ENCODE measurements at regions not wholly inside any gene's neighbourhood (a gene's known extent, or its start where the extent isn't known, plus 50 kb on each side); places are given as distances from the start of the nearest gene placed in this dataset.

GRCh38 chr9:26539867-26540493 lies 352.6 kb downstream of the CAAP1 start:
- ATAC-seq (no peak), DNase-seq (no peak)
- Mint-ChIP-seq H3K9me3 (peaks cover 9% of the 10 kb centered on the region), H3K27me3 (no peaks in the 10 kb centered on the region), H3K4me1 (no peaks in the 10 kb centered on the region), H3K27ac (no peak overlapping the region), H3K36me3 (ENCODE audit: low read depth) (no peaks in the 10 kb centered on the region), H3K4me3 (no peak overlapping the region)

GRCh38 chr9:26537211-26537610 lies 355.4 kb downstream of the CAAP1 start:
- Mint-ChIP-seq H3K27ac (no peak overlapping the region), H3K4me3 (no peak overlapping the region), H3K9me3 (peaks cover 6% of the 10 kb centered on the region), H3K4me1 (no peaks in the 10 kb centered on the region), H3K36me3 (ENCODE audit: low read depth) (no peaks in the 10 kb centered on the region), H3K27me3 (no peaks in the 10 kb centered on the region)
- DNase-seq (no peak), ATAC-seq (no peak)

GRCh38 chr9:26535151-26535550 lies 357.5 kb downstream of the CAAP1 start:
- Mint-ChIP-seq H3K9me3 (no peaks in the 10 kb centered on the region), H3K4me3 (no peak overlapping the region), H3K27ac (no peak overlapping the region), H3K27me3 (no peaks in the 10 kb centered on the region), H3K36me3 (ENCODE audit: low read depth) (no peaks in the 10 kb centered on the region), H3K4me1 (no peaks in the 10 kb centered on the region)
- DNase-seq (no peak), ATAC-seq (no peak)

GRCh38 chr9:26530841-26531240 lies 361.8 kb downstream of the CAAP1 start:
- Mint-ChIP-seq H3K27ac (no peak overlapping the region), H3K4me3 (no peak overlapping the region), H3K36me3 (ENCODE audit: low read depth) (no peaks in the 10 kb centered on the region), H3K4me1 (no peaks in the 10 kb centered on the region), H3K27me3 (no peaks in the 10 kb centered on the region), H3K9me3 (no peaks in the 10 kb centered on the region)
- DNase-seq (no peak), ATAC-seq (no peak)

GRCh38 chr9:26527931-26528330 lies 364.7 kb downstream of the CAAP1 start:
- no peak for ATAC-seq
- DNase-seq = no peak
- no peaks in the 10 kb centered on the region for H3K9me3 Mint-ChIP-seq
- no peak overlapping the region for H3K27ac Mint-ChIP-seq
- H3K4me1 Mint-ChIP-seq = no peaks in the 10 kb centered on the region
- H3K36me3 Mint-ChIP-seq (ENCODE audit: low read depth) = no peaks in the 10 kb centered on the region
- no peak overlapping the region for H3K4me3 Mint-ChIP-seq
- no peaks in the 10 kb centered on the region for H3K27me3 Mint-ChIP-seq

GRCh38 chr9:26524267-26524666 lies 368.3 kb downstream of the CAAP1 start:
- no peaks in the 10 kb centered on the region for H3K36me3 Mint-ChIP-seq (ENCODE audit: low read depth)
- H3K27me3 Mint-ChIP-seq = no peaks in the 10 kb centered on the region
- DNase-seq (no peak), ATAC-seq (no peak)
- no peak overlapping the region for H3K4me3 Mint-ChIP-seq
- no peak overlapping the region for H3K27ac Mint-ChIP-seq
- no peaks in the 10 kb centered on the region for H3K9me3 Mint-ChIP-seq
- H3K4me1 Mint-ChIP-seq = no peaks in the 10 kb centered on the region

GRCh38 chr9:26523577-26523976 lies 369.0 kb downstream of the CAAP1 start:
- Mint-ChIP-seq H3K27me3 (no peaks in the 10 kb centered on the region), H3K9me3 (no peaks in the 10 kb centered on the region), H3K4me3 (no peak overlapping the region), H3K27ac (no peak overlapping the region), H3K4me1 (no peaks in the 10 kb centered on the region), H3K36me3 (ENCODE audit: low read depth) (no peaks in the 10 kb centered on the region)
- no peak for ATAC-seq
- DNase-seq = no peak

- no peak for ATAC-seq
- Mint-ChIP-seq H3K9me3 (no peaks in the 10 kb centered on the region), H3K27me3 (no peaks in the 10 kb centered on the region), H3K36me3 (ENCODE audit: low read depth) (no peaks in the 10 kb centered on the region), H3K27ac (no peak overlapping the region), H3K4me3 (no peak overlapping the region), H3K4me1 (no peaks in the 10 kb centered on the region)
- no peak for DNase-seq
Measured at GRCh38 chr9:26520141-26520540, 372.5 kb downstream of the CAAP1 start.

GRCh38 chr9:26516773-26517343 lies 375.7 kb downstream of the CAAP1 start:
- ATAC-seq (no peak), DNase-seq (no peak)
- Mint-ChIP-seq H3K36me3 (ENCODE audit: low read depth) (no peaks in the 10 kb centered on the region), H3K4me1 (no peaks in the 10 kb centered on the region), H3K27ac (no peak overlapping the region), H3K27me3 (no peaks in the 10 kb centered on the region), H3K9me3 (peaks cover 4% of the 10 kb centered on the region), H3K4me3 (no peak overlapping the region)

- no peaks in the 10 kb centered on the region for H3K36me3 Mint-ChIP-seq (ENCODE audit: low read depth)
- no peaks in the 10 kb centered on the region for H3K4me1 Mint-ChIP-seq
- no peak overlapping the region for H3K4me3 Mint-ChIP-seq
- H3K9me3 Mint-ChIP-seq = peaks cover 4% of the 10 kb centered on the region
- H3K27me3 Mint-ChIP-seq = no peaks in the 10 kb centered on the region
- no peak overlapping the region for H3K27ac Mint-ChIP-seq
- no peak for DNase-seq
- ATAC-seq = no peak
Measured at GRCh38 chr9:26513730-26514129, 378.9 kb downstream of the CAAP1 start.

- DNase-seq = no peak
- no peaks in the 10 kb centered on the region for H3K27me3 Mint-ChIP-seq
- no peak for ATAC-seq
- H3K9me3 Mint-ChIP-seq = peaks cover 9% of the 10 kb centered on the region
- no peaks in the 10 kb centered on the region for H3K36me3 Mint-ChIP-seq (ENCODE audit: low read depth)
- no peaks in the 10 kb centered on the region for H3K4me1 Mint-ChIP-seq
- H3K27ac Mint-ChIP-seq = no peak overlapping the region
- H3K4me3 Mint-ChIP-seq = no peak overlapping the region
Measured at GRCh38 chr9:26510137-26510536, 382.5 kb downstream of the CAAP1 start.

GRCh38 chr9:26508897-26509296 lies 383.7 kb downstream of the CAAP1 start:
- Mint-ChIP-seq H3K4me3 (no peak overlapping the region), H3K27me3 (no peaks in the 10 kb centered on the region), H3K36me3 (ENCODE audit: low read depth) (no peaks in the 10 kb centered on the region), H3K9me3 (peaks cover 9% of the 10 kb centered on the region), H3K4me1 (no peaks in the 10 kb centered on the region), H3K27ac (no peak overlapping the region)
- ATAC-seq = no peak
- no peak for DNase-seq

- ATAC-seq (no peak), DNase-seq (no peak)
- Mint-ChIP-seq H3K36me3 (ENCODE audit: low read depth) (no peaks in the 10 kb centered on the region), H3K4me3 (no peak overlapping the region), H3K27ac (no peak overlapping the region), H3K9me3 (peaks cover 5% of the 10 kb centered on the region), H3K27me3 (no peaks in the 10 kb centered on the region), H3K4me1 (no peaks in the 10 kb centered on the region)
Measured at GRCh38 chr9:26504057-26504456, 388.5 kb downstream of the CAAP1 start.

- no peak for ATAC-seq
- no peak for DNase-seq
- peaks cover 12% of the 10 kb centered on the region for H3K9me3 Mint-ChIP-seq
- no peak overlapping the region for H3K4me3 Mint-ChIP-seq
- no peaks in the 10 kb centered on the region for H3K27me3 Mint-ChIP-seq
- H3K4me1 Mint-ChIP-seq = no peaks in the 10 kb centered on the region
- no peak overlapping the region for H3K27ac Mint-ChIP-seq
- H3K36me3 Mint-ChIP-seq (ENCODE audit: low read depth) = no peaks in the 10 kb centered on the region
Measured at GRCh38 chr9:26502311-26502710, 390.3 kb downstream of the CAAP1 start.

GRCh38 chr9:26500471-26500870 lies 392.1 kb downstream of the CAAP1 start:
- H3K9me3 Mint-ChIP-seq = peaks cover 10% of the 10 kb centered on the region
- ATAC-seq (no peak), DNase-seq (no peak)

More at GRCh38 chr9:26500471-26500870, 392.1 kb downstream of the CAAP1 start:
- no peaks in the 10 kb centered on the region for H3K27me3 Mint-ChIP-seq
- H3K27ac Mint-ChIP-seq = no peak overlapping the region
- no peaks in the 10 kb centered on the region for H3K4me1 Mint-ChIP-seq
- no peak overlapping the region for H3K4me3 Mint-ChIP-seq
- H3K36me3 Mint-ChIP-seq (ENCODE audit: low read depth) = no peaks in the 10 kb centered on the region
